HG03060 (cell line): ENCODE measurements at regions not wholly inside any gene's neighbourhood (a gene's known extent, or its start where the extent isn't known, plus 50 kb on each side); places are given as distances from the start of the nearest gene placed in this dataset.
A peak's percentile ranks its signal among the peaks of the same experiment; 100 is the strongest.
"Not testable (repeated sequence)": the region's sequence is repeated elsewhere in the genome, so short reads cannot be mapped to it uniquely, and the experiment has no call there.

Experiments
- ATAC-seq: cut with Tn5 transposase; IDR thresholded peaks from one replicate; pipeline ENCODE4 v1.9.1; 2021; ENCODE audit warnings: low read depth, moderate number of reproducible peaks; ENCODE audit not compliant: unreplicated experiment

GRCh38 chr12:31162896-31163560 is 89.4 kb downstream of the DDX11 start:
- ATAC-seq, result not testable (repeated sequence)

GRCh38 chr12:31174293-31174692 is 100.6 kb downstream of the DDX11 start:
- not testable (repeated sequence) for ATAC-seq

DNA sequence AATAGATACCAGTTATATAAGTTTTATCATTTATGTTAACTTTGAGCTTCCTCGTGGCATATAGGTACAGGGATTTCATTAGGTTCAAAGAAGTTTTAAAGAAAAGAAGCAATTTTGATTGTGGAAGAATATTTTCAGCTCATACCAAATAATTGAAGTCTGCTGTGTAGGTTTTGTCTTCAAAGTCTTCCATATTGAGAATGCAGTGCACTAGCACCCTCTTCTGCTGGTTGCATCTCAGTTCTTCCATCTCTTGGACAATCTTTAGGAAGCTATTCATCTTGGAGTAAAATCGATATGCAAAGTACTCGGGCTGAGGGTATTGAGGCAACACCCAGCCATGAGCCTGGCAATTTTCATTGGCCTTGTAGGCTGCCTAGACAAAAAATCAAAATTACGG is 103.9 kb downstream of the DDX11 start:
- ATAC-seq, result not testable (repeated sequence)

GRCh38 chr12:31178875-31179274 is 105.2 kb downstream of the DDX11 start:
- not testable (repeated sequence) for ATAC-seq

DNA sequence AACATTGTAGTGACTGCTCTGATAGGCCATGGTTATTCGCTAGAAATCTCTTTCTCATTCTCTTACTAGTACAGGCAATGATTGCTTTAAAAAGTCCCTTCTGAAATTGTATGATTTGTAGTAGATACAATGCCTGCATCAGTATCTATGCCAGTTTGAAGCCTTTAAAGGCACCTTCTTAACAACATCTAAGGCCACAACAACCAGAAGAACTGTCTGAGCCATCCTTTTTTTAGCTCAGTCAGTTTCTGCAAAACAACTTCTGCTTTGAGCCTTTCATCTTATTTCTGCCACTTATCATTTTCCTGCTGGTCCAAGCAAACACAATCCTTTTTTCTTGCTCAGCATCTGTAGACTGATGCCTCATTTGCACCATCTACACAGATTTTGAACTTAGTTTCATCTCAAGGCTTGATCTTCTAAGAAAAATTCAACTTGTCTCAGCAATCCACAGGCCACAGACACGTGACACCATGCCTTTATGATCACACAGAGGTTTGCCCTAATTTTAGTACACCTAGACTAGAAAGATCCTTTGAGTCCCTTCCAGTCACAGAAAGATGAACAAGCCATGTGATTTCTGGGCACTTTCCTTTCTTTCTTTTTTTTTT is 106.1 kb downstream of the DDX11 start:
- ATAC-seq, result not testable (repeated sequence)

DNA sequence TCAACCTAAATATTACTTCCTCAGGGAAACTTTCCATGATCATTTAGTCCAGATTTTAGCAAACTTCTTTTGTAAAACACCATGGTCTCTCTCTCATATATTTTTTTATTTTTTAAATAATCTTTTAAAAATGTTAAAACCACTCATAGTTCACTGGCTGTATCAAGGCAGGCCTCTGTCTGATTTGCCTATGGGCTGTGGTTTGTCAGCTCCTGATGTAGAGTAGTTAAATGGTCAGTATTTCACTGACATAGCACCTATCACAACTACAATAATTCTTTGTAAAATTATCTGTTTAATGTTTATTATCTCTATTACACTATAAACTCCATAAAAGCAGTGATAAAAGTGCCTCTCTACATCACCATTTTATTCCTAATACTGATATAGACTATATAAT is 108.9 kb downstream of the DDX11 start:
- not testable (repeated sequence) for ATAC-seq

DNA sequence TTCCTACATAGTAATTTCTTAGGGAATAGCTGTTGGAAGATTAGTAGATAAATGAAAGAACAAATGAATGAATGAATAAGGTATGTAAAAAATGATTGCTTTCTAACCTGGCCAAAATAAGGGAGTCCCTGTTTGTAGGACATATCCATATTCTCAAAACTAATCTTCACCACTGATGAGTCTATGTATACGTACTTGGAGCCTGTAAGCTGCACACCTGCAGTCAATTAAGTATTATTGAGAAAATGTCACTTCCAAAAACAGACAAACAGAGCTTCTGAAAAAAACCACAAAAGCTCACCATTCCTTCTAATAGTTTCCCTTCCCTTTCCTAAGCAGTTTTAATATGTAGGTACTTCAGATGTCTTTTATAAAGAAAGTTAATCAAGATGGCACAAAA is 109.4 kb downstream of the DDX11 start:
- ATAC-seq, result not testable (repeated sequence)

DNA sequence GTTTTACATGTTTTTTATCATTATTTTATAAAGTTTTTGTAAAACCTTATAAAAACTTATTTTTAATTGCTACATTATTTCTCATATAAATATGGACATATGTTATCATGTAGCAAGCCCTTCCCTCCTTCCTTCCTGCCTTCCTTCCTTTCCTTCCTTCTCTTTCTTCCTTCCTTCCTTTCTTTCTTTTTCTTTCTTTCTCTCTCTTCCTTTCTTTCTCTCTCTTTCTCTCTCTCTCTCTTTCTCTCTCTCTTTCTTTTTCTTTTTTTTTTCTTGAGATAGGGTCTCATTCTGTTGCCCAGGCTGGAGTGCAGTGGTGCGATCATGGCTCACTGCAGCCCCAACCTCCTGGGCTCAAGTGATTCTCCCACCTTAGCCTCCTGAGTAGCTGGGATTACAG is 110.2 kb downstream of the DDX11 start:
- ATAC-seq, result not testable (repeated sequence)

DNA sequence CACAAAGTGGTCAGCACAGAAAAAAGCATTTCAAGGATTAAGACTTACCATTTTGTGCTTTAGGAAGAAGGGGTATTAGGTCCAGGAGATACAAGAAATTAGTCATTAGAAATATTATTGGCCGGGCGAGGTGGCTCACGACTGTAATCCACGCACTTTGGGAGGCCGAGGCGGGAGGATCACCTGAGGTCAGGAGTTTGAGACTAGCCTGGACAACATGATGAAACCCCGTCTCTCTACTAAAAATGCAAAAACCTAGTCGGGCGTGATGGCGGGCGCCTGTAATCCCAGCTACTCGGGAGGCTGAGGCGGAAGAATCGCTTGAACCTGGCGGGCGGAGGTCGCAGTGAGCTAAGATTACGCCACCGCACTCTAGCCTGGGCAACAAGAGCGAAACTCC is 111.0 kb downstream of the DDX11 start:
- not testable (repeated sequence) for ATAC-seq

- not testable (repeated sequence) for ATAC-seq
Observed at GRCh38 chr12:31192689-31193088, 119.0 kb downstream of the DDX11 start.

- not testable (repeated sequence) for ATAC-seq
Observed at GRCh38 chr12:31195620-31196019, 122.0 kb downstream of the DDX11 start.

DNA sequence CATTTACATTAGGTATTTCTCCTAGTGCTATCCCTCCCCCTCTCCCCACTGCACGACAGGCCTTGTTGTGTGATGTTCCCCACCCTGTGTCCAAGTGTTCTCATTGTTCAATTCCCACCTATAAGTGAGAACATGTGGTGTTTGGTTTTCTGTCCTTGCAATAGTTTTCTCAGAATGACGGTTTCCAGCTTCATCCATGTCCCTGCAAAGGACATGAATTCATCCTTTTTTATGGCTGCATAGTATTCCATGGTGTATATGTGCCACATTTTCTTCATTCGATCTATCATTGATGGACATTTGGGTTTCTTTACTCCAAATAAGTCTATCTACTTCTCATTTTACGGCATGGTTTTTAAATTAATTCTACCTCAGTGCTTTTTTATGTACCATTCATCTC is 125.8 kb downstream of the DDX11 start:
- not testable (repeated sequence) for ATAC-seq

GRCh38 chr12:31201382-31201781 is 124.6 kb downstream of the SINHCAF start:
- ATAC-seq, result no peak

DNA sequence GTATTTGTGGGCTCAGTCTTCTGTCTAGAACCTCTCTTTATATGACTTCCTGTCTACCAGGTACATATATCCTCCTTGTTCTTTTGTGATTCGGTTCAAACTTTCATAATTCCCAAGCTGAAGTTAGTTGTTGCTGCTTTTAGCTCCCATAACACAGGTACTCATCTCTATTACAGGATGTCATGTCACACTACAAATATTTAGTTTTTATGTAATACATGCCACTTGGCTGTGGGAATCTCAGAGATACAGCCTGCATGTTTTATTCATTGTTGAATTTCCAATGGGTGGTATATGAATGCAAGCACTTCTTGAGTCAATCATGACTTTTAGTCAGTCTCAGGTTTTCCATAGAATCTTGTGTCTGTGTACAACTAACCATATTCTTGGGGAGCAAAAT is 122.7 kb downstream of the SINHCAF start:
- no peak for ATAC-seq

- peak; percentile 88 for ATAC-seq
Observed at GRCh38 chr12:31205054-31205453, 120.9 kb downstream of the SINHCAF start.

- ATAC-seq, result no peak
Observed at GRCh38 chr12:31206038-31206670, 119.8 kb downstream of the SINHCAF start.

GRCh38 chr12:31207799-31208465 is 118.0 kb downstream of the SINHCAF start:
- no peak for ATAC-seq

- no peak for ATAC-seq
Observed at GRCh38 chr12:31210104-31210503, 115.8 kb downstream of the SINHCAF start.

GRCh38 chr12:31210541-31210940 is 115.4 kb downstream of the SINHCAF start:
- ATAC-seq, result no peak

DNA sequence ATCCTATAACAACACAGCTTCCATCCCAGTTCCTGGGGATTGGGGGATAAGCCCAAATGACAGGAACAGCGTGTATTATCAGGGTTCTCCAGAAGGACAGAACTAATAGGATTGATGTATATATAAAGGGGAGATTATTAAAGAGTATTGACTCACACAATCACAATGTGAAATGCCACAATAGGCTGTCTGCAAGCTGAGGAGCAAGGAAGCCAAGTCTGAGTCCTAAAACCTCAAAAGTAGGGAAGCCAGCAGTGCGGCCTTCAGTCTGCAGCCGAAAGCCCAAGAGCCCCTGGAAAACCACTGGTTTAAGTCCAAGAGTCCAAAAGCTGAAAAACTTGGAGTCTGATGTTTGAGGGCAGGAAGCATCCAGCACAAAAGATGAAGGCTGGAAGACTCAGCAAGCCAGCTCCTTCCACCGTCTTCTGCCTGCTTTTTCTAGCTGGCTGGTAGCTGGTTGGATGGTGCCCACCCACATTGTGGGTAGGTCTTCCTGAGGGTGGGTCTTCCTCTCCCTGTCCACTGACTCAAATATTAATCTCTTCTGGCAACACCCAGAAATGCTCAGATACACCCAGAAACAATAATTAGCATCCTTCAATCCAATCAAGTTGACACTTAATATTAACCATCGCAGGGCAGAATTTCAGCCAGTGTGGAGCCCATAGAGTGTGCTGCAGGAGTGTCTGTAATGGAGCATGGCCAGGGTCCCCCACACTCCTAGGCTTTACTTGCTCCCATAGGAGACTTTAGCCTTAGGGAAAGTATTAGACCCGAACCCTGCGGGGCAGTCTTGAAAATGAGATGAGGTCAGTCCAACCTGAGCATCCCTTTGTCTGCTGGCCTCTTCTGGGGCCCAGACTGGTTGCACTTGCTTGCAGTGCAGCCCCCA is 111.1 kb downstream of the SINHCAF start:
- ATAC-seq, result no peak
